ENCODE measurements at regions not wholly inside any gene's neighbourhood (a gene's known extent, or its start where the extent isn't known, plus 50 kb on each side); places are given as distances from the start of the nearest gene placed in this dataset.

DNA sequence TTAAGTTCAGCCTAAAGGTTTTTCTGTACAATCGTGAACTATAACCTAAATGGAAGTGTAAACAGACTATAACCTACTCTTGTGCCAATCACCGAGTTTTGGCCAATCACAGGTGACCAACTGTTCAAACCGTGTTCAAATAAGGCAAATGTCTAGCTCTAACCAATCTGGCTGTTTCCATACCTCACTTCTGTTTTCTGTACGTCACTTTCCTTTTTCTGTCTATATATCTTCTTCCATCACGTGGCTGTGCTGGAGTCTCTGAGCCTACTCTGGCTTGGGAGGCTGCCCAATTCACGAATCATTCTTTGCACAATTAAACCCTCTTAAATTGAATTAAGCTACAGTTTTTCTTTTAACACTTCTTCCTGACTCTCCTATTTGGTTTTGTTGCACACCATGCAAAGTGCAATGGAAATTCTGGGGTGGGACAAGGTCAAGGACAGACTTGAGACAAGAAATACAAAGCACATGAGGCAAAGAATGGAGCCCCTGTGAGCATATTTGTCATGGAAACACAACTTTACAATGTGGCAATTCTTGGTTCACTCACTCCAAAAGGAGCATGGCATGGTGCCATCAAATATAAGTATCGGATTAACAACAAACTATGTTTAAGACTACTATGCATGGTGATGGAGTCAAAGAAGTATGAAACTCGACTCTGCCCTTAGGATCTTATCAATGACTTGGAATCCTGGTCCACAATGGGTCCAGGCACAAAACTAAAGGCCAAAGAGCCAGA is 115.7 kb upstream of the FAM9B start:
- no peak for DNase-seq
- ATAC-seq: no peak
- Histone ChIP-seq H3K4me3 (no peak overlapping the region), H3K9me3 (no peaks in the 10 kb centered on the region), H3K27me3 (no peaks in the 10 kb centered on the region), H3K36me3 (replicated peaks in 1 of 2; ENCODE audit: insufficient read depth in 1 of 2, low read depth in 2 of 2) (no peaks in the 10 kb centered on the region), H3K4me1 (no peaks in the 10 kb centered on the region), H3K27ac (no peak overlapping the region)
- TF ChIP-seq, protein P1, sequence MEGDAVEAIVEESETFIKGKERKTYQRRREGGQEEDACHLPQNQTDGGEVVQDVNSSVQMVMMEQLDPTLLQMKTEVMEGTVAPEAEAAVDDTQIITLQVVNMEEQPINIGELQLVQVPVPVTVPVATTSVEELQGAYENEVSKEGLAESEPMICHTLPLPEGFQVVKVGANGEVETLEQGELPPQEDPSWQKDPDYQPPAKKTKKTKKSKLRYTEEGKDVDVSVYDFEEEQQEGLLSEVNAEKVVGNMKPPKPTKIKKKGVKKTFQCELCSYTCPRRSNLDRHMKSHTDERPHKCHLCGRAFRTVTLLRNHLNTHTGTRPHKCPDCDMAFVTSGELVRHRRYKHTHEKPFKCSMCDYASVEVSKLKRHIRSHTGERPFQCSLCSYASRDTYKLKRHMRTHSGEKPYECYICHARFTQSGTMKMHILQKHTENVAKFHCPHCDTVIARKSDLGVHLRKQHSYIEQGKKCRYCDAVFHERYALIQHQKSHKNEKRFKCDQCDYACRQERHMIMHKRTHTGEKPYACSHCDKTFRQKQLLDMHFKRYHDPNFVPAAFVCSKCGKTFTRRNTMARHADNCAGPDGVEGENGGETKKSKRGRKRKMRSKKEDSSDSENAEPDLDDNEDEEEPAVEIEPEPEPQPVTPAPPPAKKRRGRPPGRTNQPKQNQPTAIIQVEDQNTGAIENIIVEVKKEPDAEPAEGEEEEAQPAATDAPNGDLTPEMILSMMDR (IDR thresholded peaks at IDR 0.05): no peak
- TF ChIP-seq POLR2A (IDR thresholded peaks at IDR 0.05): no peak
- 63 to 72% methylated on average over 7 to 8 of the region's 8 CpGs for WGBS, 2 donors
- intact Hi-C loops (cut with DNase I): no loop called here

DNA sequence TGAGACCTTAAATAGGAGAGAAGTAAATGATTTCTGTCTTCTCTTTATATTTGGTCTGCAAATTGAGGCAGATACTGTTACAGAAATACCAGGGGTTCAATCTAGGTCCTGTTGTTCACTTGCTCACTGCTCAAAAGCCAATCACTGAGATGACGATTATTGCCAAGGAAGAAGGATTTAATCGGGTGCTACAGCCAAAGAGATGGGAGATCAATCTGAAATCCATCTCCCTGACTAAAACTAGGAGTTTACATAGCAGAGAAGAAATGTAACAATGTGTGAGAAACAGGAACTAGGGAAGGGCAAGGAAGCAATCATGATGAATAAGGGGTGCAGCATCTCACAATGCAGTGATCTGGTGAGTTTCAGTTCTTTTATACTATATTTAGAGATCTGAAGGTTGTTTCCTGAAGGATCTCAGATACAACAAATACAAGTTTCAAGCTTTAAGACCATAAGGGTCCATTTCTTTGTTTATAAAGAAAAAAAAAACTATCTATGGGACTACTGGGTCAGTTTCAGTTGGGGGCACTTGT is 117.9 kb upstream of the FAM9B start:
- no peak for TF ChIP-seq POLR2A (IDR thresholded peaks at IDR 0.05)
- TF ChIP-seq, protein P1 (IDR thresholded peaks at IDR 0.05): no peak
- ATAC-seq (no peak), DNase-seq (no peak)
- WGBS, 2 donors: 71 to 100% methylated on average over 2 of the region's 2 CpGs
- Histone ChIP-seq H3K9me3 (no peaks in the 10 kb centered on the region), H3K27me3 (no peaks in the 10 kb centered on the region), H3K36me3 (replicated peaks in 1 of 2; ENCODE audit: insufficient read depth in 1 of 2, low read depth in 2 of 2) (no peaks in the 10 kb centered on the region), H3K4me1 (no peaks in the 10 kb centered on the region), H3K27ac (no peak overlapping the region), H3K4me3 (no peak overlapping the region)
- intact Hi-C loops (cut with DNase I): no loop called here

DNA sequence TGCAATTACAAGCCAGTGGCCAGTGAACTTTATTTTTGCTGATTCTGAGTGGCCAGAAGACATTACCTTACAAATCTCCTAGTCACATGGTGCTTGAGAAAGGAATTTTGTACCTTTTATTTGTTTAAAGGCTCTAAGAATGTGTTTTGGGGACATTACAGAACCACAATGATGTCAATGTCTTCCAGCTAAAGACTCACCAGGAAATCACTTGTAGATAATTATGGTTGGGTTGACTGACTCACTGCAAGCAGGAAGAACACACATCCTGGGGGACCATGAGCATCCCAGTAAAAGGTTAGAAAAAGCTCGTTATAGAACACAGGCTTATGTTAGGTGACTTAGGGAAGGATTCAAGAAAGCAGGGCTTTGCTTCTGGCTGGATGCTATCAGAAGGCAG is 119.4 kb upstream of the FAM9B start:
- H3K27ac ChIP-seq: no peak overlapping the region
- no peak for DNase-seq
- no peak for ATAC-seq
- 60 to 75% methylated on average over 1 of the region's 1 CpG for WGBS, 2 donors
- H3K27me3 ChIP-seq: no peaks in the 10 kb centered on the region
- TF ChIP-seq POLR2A (IDR thresholded peaks at IDR 0.05): no peak
- no peaks in the 10 kb centered on the region for H3K36me3 ChIP-seq (replicated peaks in 1 of 2; ENCODE audit: insufficient read depth in 1 of 2, low read depth in 2 of 2)
- H3K9me3 ChIP-seq: no peaks in the 10 kb centered on the region
- no peak overlapping the region for H3K4me3 ChIP-seq
- intact Hi-C loops (cut with DNase I): no loop called here
- H3K4me1 ChIP-seq: no peaks in the 10 kb centered on the region

DNA sequence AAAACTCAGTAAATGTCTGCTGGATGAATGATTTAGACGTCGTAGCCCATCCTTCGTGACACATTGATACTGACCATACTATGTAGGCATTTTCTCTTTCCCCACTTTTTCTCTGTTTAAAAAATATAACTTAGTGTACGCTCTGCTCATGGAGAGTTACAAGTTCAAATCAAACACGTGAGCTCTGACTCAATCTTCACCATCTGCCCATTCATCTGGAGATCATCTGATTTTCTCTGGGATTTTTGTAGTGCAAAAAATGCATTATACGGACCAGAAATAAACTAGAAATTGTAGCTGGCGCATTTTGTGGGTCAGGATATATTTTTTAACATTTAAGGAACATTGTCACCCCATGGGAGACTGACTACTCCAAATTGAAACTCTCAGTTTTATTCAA is 124.7 kb upstream of the FAM9B start:
- H3K36me3 ChIP-seq (replicated peaks in 1 of 2; ENCODE audit: insufficient read depth in 1 of 2, low read depth in 2 of 2): no peaks in the 10 kb centered on the region
- no peaks in the 10 kb centered on the region for H3K27me3 ChIP-seq
- H3K27ac ChIP-seq: no peak overlapping the region
- no peak for ATAC-seq
- TF ChIP-seq POLR2A (IDR thresholded peaks at IDR 0.05): no peak
- TF ChIP-seq, protein P1 (IDR thresholded peaks at IDR 0.05): no peak
- intact Hi-C loops (cut with DNase I): no loop called here
- WGBS, 2 donors: 74 to 76% methylated on average over 7 of the region's 7 CpGs
- no peaks in the 10 kb centered on the region for H3K9me3 ChIP-seq
- no peak overlapping the region for H3K4me3 ChIP-seq
- H3K4me1 ChIP-seq: no peaks in the 10 kb centered on the region
- DNase-seq: no peak

DNA sequence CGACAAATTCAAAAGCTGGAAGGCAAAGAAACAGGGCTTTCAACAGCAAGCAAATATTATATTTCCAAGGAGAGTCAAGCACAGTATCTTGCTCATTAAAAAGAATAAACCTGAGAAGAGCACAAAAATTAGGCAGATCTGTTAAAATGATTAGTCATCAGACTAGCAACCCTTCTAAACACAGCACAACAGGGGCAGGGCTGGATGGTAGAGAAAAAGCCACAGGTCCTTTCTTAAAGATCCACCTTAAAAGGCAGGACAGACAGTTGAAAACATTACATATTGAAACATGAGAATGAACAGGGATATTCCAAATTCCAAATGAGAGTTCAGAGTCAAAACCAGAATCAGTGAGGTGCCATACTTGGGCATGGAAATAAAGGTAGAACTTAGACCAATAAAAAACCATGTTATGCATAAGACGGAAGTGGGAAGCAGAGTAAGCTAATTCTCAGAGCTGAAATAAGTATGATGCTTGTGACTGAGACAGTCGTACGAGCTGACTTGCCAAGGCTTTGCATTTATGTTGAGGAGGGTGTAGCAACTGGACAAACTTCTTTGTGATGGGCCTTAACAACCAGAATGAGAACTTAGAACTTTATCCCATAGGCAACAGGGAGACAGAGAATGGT is 126.9 kb upstream of the FAM9B start:
- ATAC-seq: no peak
- TF ChIP-seq, protein P1 (IDR thresholded peaks at IDR 0.05): no peak
- no peak for TF ChIP-seq POLR2A (IDR thresholded peaks at IDR 0.05)
- no peak overlapping the region for H3K27ac ChIP-seq
- H3K36me3 ChIP-seq (replicated peaks in 1 of 2; ENCODE audit: insufficient read depth in 1 of 2, low read depth in 2 of 2): no peaks in the 10 kb centered on the region
- H3K4me1 ChIP-seq: no peaks in the 10 kb centered on the region
- no peak for DNase-seq
- H3K9me3 ChIP-seq: no peaks in the 10 kb centered on the region
- no peaks in the 10 kb centered on the region for H3K27me3 ChIP-seq
- H3K4me3 ChIP-seq: no peak overlapping the region
- intact Hi-C loops (cut with DNase I): no loop called here
- WGBS, 2 donors: 83 to 85% methylated on average over 4 of the region's 4 CpGs

Measured in body of pancreas (tissue), 4 donors.